H1 (cell line): ENCODE measurements at regions not wholly inside any gene's neighbourhood (a gene's known extent, or its start where the extent isn't known, plus 50 kb on each side); places are given as distances from the start of the nearest gene placed in this dataset.

ENCODE experiments used
- CTCF ChIA-PET: fragments of 300-600 bp; sonication (Branson Sonifier 250); formaldehyde crosslinking; loops from one replicate; lab custom pipeline; 2021; ENCODE audit not compliant: partially characterized antibody; lab: Charles Lee
- POLR2A ChIA-PET: fragments of 300-600 bp; sonication (Branson Sonifier 250); formaldehyde crosslinking; loops from one replicate; lab custom pipeline; 2021; ENCODE audit warnings: inconsistent platforms; ENCODE audit not compliant: partially characterized antibody; lab: Charles Lee
- DNase-seq, 2 experiments: peaks; one replicate each; pipeline versions ENCODE4 v3.0.0 to v3.0.0-alpha.2; 2010 to 2022; ENCODE audit warnings: low spot score in 2 of 2, low read depth in 1 of 2, mixed read lengths in 1 of 2
- FAIRE-seq: peaks from 2 replicates; lab custom pipeline; 2011; peaks lifted over from hg19 to GRCh38; lab: Jason Lieb, UNC
- H2AFZ ChIP-seq: 2 replicates; pipeline ENCODE4 v1.8.1; 2012; ENCODE audit warnings: low read length, inconsistent platforms
- H2AK5ac ChIP-seq: 2 replicates; pipeline ENCODE4 v1.6.1; 2013; ENCODE audit warnings: low read depth, low read length
- H2BK120ac ChIP-seq: replicated peaks from 2 replicates; pipeline ENCODE3; 2013; ENCODE audit warnings: low read depth, low read length, inconsistent platforms
- H2BK12ac ChIP-seq: 2 replicates; pipeline ENCODE4 v1.6.1; 2013; ENCODE audit warnings: low read depth, low read length
- H2BK15ac ChIP-seq: 2 replicates; pipeline ENCODE4 v1.6.1; 2013; ENCODE audit warnings: low read length
- H2BK20ac ChIP-seq: 2 replicates; pipeline ENCODE4 v1.6.1; 2013; ENCODE audit warnings: low read length
- H2BK5ac ChIP-seq: 2 replicates; pipeline ENCODE4 v1.6.1; 2013; ENCODE audit warnings: low read depth, low read length
- H3K14ac ChIP-seq: 2 replicates; pipeline ENCODE4 v1.6.1; 2013; ENCODE audit warnings: inconsistent platforms; ENCODE audit not compliant: insufficient read length
- H3K18ac ChIP-seq: 2 replicates; pipeline ENCODE4 v1.6.1; 2013; ENCODE audit warnings: low read length; ENCODE audit errors: extremely low read depth
- H3K23ac ChIP-seq: 2 replicates; pipeline ENCODE4 v1.6.1; 2013; ENCODE audit warnings: inconsistent platforms; ENCODE audit not compliant: insufficient read length
- H3K23me2 ChIP-seq: 2 replicates; pipeline ENCODE4 v1.6.1; 2013; ENCODE audit warnings: low read depth, low read length
- H3K27ac ChIP-seq: 2 replicates; pipeline ENCODE4 v1.6.1; 2011; ENCODE audit warnings: low read depth, low read length, inconsistent platforms
- H3K27me3 ChIP-seq, 4 experiments: replicated peaks in 1 of 4; 1 replicate in 1 of 4; 2 replicates in 3 of 4; pipeline versions ENCODE4 v1.6.1 to v1.8.1; 2011 to 2013; ENCODE audit warnings: low read length in 3 of 4, mild to moderate bottlenecking in 3 of 4, inconsistent platforms in 2 of 4, mixed read lengths in 2 of 4, moderate library complexity in 1 of 4; ENCODE audit not compliant: control insufficient read depth in 3 of 4, insufficient read depth in 3 of 4; ENCODE audit errors: extremely low read depth in 1 of 4
- H3K36me3 ChIP-seq, 4 experiments: 2 replicates each; pipeline versions ENCODE4 v1.6.1 to v1.8.1; 2011 to 2013; ENCODE audit warnings: mild to moderate bottlenecking in 4 of 4, low read length in 3 of 4, moderate library complexity in 2 of 4, control low read depth in 1 of 4, inconsistent platforms in 1 of 4; ENCODE audit not compliant: insufficient read depth in 4 of 4, control insufficient read depth in 2 of 4
- H3K4ac ChIP-seq: replicated peaks from 2 replicates; pipeline ENCODE3; 2013; ENCODE audit warnings: low read length, low read depth, mixed read lengths, inconsistent platforms; ENCODE audit not compliant: insufficient read length
- H3K4me1 ChIP-seq, 4 experiments: replicated peaks in 1 of 4; 1 replicate in 1 of 4; 2 replicates in 3 of 4; pipeline versions ENCODE4 v1.6.1 to v1.8.1; 2011 to 2013; ENCODE audit warnings: low read length in 3 of 4, inconsistent platforms in 2 of 4, mixed read lengths in 1 of 4; ENCODE audit not compliant: insufficient read depth in 4 of 4, control insufficient read depth in 3 of 4
- H3K4me2 ChIP-seq, 2 experiments: 2 replicates each; pipeline versions ENCODE4 v1.6.1 to v1.8.1; 2011 to 2013; ENCODE audit warnings: low read depth in 2 of 2, low read length in 2 of 2, control low read depth in 1 of 2, inconsistent platforms in 1 of 2, mild to moderate bottlenecking in 1 of 2; ENCODE audit not compliant: insufficient read depth in 1 of 2
- H3K4me3 ChIP-seq, 4 experiments: fragments of 200-600, 300-600 bp in 1 of 4; sonication (generic), shearing (Covaris generic), sonication (Bioruptor Twin) in 1 of 4; 2 replicates each; pipeline versions ENCODE4 v1.5.1 to v1.8.1; 2011 to 2016; ENCODE audit warnings: low read length in 4 of 4, low read depth in 3 of 4, control low read depth in 2 of 4, inconsistent platforms in 2 of 4, mild to moderate bottlenecking in 2 of 4, mixed read lengths in 1 of 4, moderate library complexity in 1 of 4; ENCODE audit not compliant: insufficient read depth in 2 of 4; ENCODE audit errors: extremely low read depth in 1 of 4
- H3K56ac ChIP-seq: replicated peaks from 2 replicates; pipeline ENCODE3; 2013; ENCODE audit warnings: low read depth, mild to moderate bottlenecking, mixed read lengths, low read length, inconsistent platforms; ENCODE audit not compliant: insufficient read length
- H3K79me1 ChIP-seq: 2 replicates; pipeline ENCODE4 v1.6.1; 2013; ENCODE audit warnings: low read depth, low read length, control low read depth
- H3K79me2 ChIP-seq, 2 experiments: 2 replicates each; pipeline versions ENCODE4 v1.6.1 to v1.8.1; 2012 to 2013; ENCODE audit warnings: low read length in 2 of 2, mild to moderate bottlenecking in 2 of 2, inconsistent platforms in 1 of 2; ENCODE audit not compliant: insufficient read depth in 2 of 2, control insufficient read depth in 1 of 2
- H3K9ac ChIP-seq, 4 experiments: replicated peaks in 1 of 4; 1 replicate in 1 of 4; 2 replicates in 3 of 4; pipeline versions ENCODE4 v1.6.1 to v1.8.1; 2011 to 2013; ENCODE audit warnings: low read depth in 3 of 4, low read length in 3 of 4, control low read depth in 2 of 4, mild to moderate bottlenecking in 2 of 4, moderate library complexity in 2 of 4, inconsistent platforms in 1 of 4; ENCODE audit errors: extremely low read depth in 1 of 4
- H3K9me3 ChIP-seq, 2 experiments: 2 replicates each; pipeline versions ENCODE4 v1.6.1 to v1.8.1; 2012 to 2013; ENCODE audit warnings: mild to moderate bottlenecking in 2 of 2, moderate library complexity in 2 of 2, control low read depth in 1 of 2, inconsistent platforms in 1 of 2, low read depth in 1 of 2, low read length in 1 of 2, mixed read lengths in 1 of 2; ENCODE audit not compliant: insufficient read depth in 2 of 2
- H4K20me1 ChIP-seq, 2 experiments: replicated peaks in 1 of 2; 2 replicates each; pipeline versions ENCODE3 to v1.8.1; 2011 to 2013; ENCODE audit warnings: inconsistent platforms in 2 of 2, low read length in 2 of 2, mild to moderate bottlenecking in 1 of 2; ENCODE audit not compliant: insufficient read depth in 2 of 2, control insufficient read depth in 1 of 2
- H4K5ac ChIP-seq: 2 replicates; pipeline ENCODE4 v1.6.1; 2013; ENCODE audit warnings: low read length, low read depth, mixed read lengths, inconsistent platforms; ENCODE audit not compliant: insufficient read length
- H4K8ac ChIP-seq: 2 replicates; pipeline ENCODE4 v1.8.0; 2013; ENCODE audit warnings: mild to moderate bottlenecking, moderate library complexity, low read length, inconsistent platforms; ENCODE audit not compliant: insufficient read depth; ENCODE audit errors: extremely low read depth
- H4K91ac ChIP-seq: replicated peaks from 2 replicates; pipeline ENCODE3; 2013; ENCODE audit warnings: low read length, mixed read lengths, inconsistent platforms; ENCODE audit not compliant: insufficient read length
- CHD2 ChIP-seq: IDR thresholded peaks from 2 replicates; pipeline ENCODE4 v1.6.1; 2012; ENCODE audit warnings: low read length, improper control_type of control experiment
- CTBP2 ChIP-seq: IDR thresholded peaks from 2 replicates; pipeline ENCODE4 v1.7.0; 2011; ENCODE audit warnings: borderline replicate concordance, mild to moderate bottlenecking, moderate library complexity, mixed read lengths, low read length; ENCODE audit not compliant: insufficient read depth, insufficient read length
- KDM1A ChIP-seq: fragments of 200-600, 300-600 bp; sonication (generic); IDR thresholded peaks from 2 replicates; pipeline ENCODE4 v1.7.1; 2016; ENCODE audit warnings: mild to moderate bottlenecking, low read length, borderline replicate concordance
- POLR2AphosphoS5 ChIP-seq: IDR thresholded peaks from 2 replicates; pipeline ENCODE4 v1.6.1; 2011; ENCODE audit warnings: low read depth, low read length
- TBP ChIP-seq: IDR thresholded peaks from 2 replicates; pipeline ENCODE4 v1.6.1; 2011; ENCODE audit warnings: low read depth, low read length, improper control_type of control experiment
- WGBS, 2 experiments: shearing (Covaris generic) in 1 of 2; methylation state at CpG; one replicate each; pipeline versions ENCODE4 v1.1.6 to v1.1.7; 2013 to 2015; ENCODE audit warnings: low lambda C conversion rate in 2 of 2, mixed read lengths in 2 of 2, inconsistent platforms in 1 of 2, low coverage in 1 of 2, missing lambda C conversion rate in 1 of 2; ENCODE audit not compliant: insufficient replicate concordance in 2 of 2, insufficient coverage in 1 of 2, insufficient read length in 1 of 2; ENCODE audit errors: extremely low coverage in 1 of 2, missing lambda C conversion rate in 1 of 2; 5-methylcytosine and 5-hydroxymethylcytosine counted together

DNA sequence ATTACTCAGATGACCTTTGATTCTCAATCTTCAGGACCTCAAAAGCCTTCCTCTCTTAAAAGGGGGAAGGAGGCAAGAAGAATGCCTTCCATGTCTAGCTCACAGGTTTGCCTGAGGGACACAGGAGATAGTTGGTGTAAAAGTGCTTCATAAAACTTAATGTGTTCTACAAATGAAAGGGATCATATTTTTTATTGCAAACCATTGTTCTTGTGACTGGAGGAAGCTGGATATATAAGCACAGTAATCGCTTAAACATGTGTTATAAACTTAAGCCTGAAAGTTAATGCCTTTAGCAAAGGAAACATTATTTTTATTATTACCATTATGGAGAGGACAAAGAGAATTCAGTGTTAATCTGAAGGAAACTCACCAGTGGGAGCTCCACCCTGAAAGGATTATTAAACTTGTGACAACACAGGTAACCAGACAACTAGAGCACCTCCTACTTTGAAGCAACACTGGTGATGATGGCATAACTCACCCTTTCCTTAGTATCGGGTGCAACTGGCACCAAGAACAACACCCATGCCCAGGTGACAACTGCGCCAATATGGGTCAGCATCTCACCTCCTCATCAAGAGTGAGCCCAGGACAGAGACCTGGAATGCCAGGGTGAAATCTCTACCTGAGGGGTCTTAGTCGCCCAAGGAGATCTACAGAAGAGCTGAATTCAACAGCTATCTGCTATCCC is 288.7 kb upstream of the PRDM1 start:
- H3K27me3 ChIP-seq: no peaks in the 10 kb centered on the region
- H2BK120ac ChIP-seq: no peak overlapping the region
- no peak overlapping the region for H4K5ac ChIP-seq
- no peak for FAIRE-seq
- TF ChIP-seq CHD2 (no peak), POLR2AphosphoS5 (no peak), KDM1A (no peak), CTBP2 (no peak), TBP (no peak)
- TF ChIP-seq, all 59 proteins: peak for 0
- Histone ChIP-seq H3K4me2 (no peak overlapping the region), H4K91ac (no peak overlapping the region), H3K79me1 (no peaks in the 10 kb centered on the region), H2AFZ (no peak overlapping the region), H4K8ac (no peak overlapping the region), H3K9me3 (no peaks in the 10 kb centered on the region), H3K36me3 (no peaks in the 10 kb centered on the region), H3K23me2 (no peaks in the 10 kb centered on the region), H3K4me1 (peaks cover 0 to 2% (median 0%) of the 10 kb centered on the region in 4 experiments; a peak in 1 of 7 replicates), H4K20me1 (no peaks in the 10 kb centered on the region), H3K9ac (no peak overlapping the region), H2BK12ac (no peak overlapping the region), H3K27ac (no peak overlapping the region), H3K18ac (no peak overlapping the region), H3K79me2 (no peaks in the 10 kb centered on the region), H3K23ac (no peak overlapping the region), H3K4me3 (no peak overlapping the region), H3K14ac (no peak overlapping the region), H2BK20ac (no peak overlapping the region), H2BK15ac (no peak overlapping the region), H2AK5ac (no peak overlapping the region), H3K56ac (no peak overlapping the region), H3K4ac (no peak overlapping the region), H2BK5ac (no peak overlapping the region)
- ChIA-PET CTCF (interaction anchor here (0.8 to 1.7 kb wide), 2 partner anchors 34 to 38 kb away, joined by 3 to 6 read pairs; no protein-coding TSS in a partner anchor), POLR2A (no interaction called here)
- no peak for DNase-seq
- WGBS, 2 experiments: 88% methylated on average over 4 of the region's 4 CpGs; no CpG with 5 or more reads in 1 of the 2 experiments
